Testis (tissue), 2 donors: ENCODE measurements at regions not wholly inside any gene's neighbourhood (a gene's known extent, or its start where the extent isn't known, plus 50 kb on each side); places are given as distances from the start of the nearest gene placed in this dataset.

Source experiments
- CTCF ChIP-seq, 3 experiments: fragments of 450-650 bp in 2 of 3; fragments of 200-600 bp in 1 of 3; sonication (generic) in 1 of 3; IDR thresholded peaks; one replicate each; pipeline ENCODE4 v1.5.1; 2016 to 2019; ENCODE audit warnings: antibody characterized with exemption in 3 of 3, mild to moderate bottlenecking in 2 of 3, moderate library complexity in 1 of 3
- POLR2A ChIP-seq: fragments of 450-650 bp; IDR thresholded peaks from one replicate; pipeline ENCODE4 v1.6.1; 2017; ENCODE audit warnings: antibody characterized with exemption, mild to moderate bottlenecking, moderate library complexity

GRCh38 chrX:38973322-38973721 is 172.1 kb downstream of the MID1IP1 start:
- TF ChIP-seq CTCF (IDR thresholded peaks at IDR 0.05) (no peak), POLR2A (no peak)
